Gastrocnemius medialis (tissue), 4 donors: ENCODE measurements at regions not wholly inside any gene's neighbourhood (a gene's known extent, or its start where the extent isn't known, plus 50 kb on each side); places are given as distances from the start of the nearest gene placed in this dataset.

Source experiments
- ATAC-seq, 2 donors: fragments of 150-250 bp; one replicate each; pipeline ENCODE4 v1.9.1; 2016
- DNase-seq, 2 donors: peaks; one replicate each; pipeline ENCODE4 v3.0.0-alpha.2; 2019
- H3K27ac ChIP-seq, 4 donors: fragments of 200-600 bp; sonication (generic); 1 replicate in 1 of 4; 2 replicates in 3 of 4; pipeline ENCODE4 v1.5.1; 2016 to 2018; ENCODE audit warnings: mild to moderate bottlenecking in 2 of 4, moderate library complexity in 1 of 4
- H3K27me3 ChIP-seq, 3 donors: fragments of 200-600 bp; sonication (generic) in 2 of 3; 1 replicate in 1 of 3; 2 replicates in 2 of 3; pipeline versions ENCODE4 v1.5.1 to v1.6.0; 2016 to 2019; ENCODE audit warnings: mild to moderate bottlenecking in 1 of 3, moderate library complexity in 1 of 3
- H3K36me3 ChIP-seq, 2 donors: fragments of 200-600 bp; sonication (generic) in 1 of 2; one replicate each; pipeline ENCODE4 v1.5.1; 2017 to 2018
- H3K4me1 ChIP-seq, 2 donors: fragments of 200-600 bp; sonication (generic) in 1 of 2; one replicate each; pipeline ENCODE4 v1.5.1; 2016 to 2017; ENCODE audit warnings: mild to moderate bottlenecking in 2 of 2
- H3K4me3 ChIP-seq, 4 donors: fragments of 200-600 bp; sonication (generic) in 3 of 4; 1 replicate in 1 of 4; 2 replicates in 3 of 4; pipeline ENCODE4 v1.5.1; 2016 to 2019; ENCODE audit warnings: mild to moderate bottlenecking in 2 of 4
- H3K9me3 ChIP-seq, 3 donors: fragments of 200-600 bp; sonication (generic) in 2 of 3; 1 replicate in 1 of 3; 2 replicates in 2 of 3; pipeline ENCODE4 v1.5.1; 2016 to 2019
- CTCF ChIP-seq, 5 experiments: fragments of 450-650 bp in 3 of 5; fragments of 200-600 bp in 2 of 5; sonication (generic) in 2 of 5; IDR thresholded peaks in 4 of 5; conservative IDR thresholded peaks in 1 of 5; 1 replicate in 4 of 5; 2 replicates in 1 of 5; pipeline ENCODE4 v1.5.1; 2016 to 2019; ENCODE audit warnings: antibody characterized with exemption in 5 of 5, mild to moderate bottlenecking in 3 of 5, moderate library complexity in 3 of 5
- POLR2A ChIP-seq, 2 donors: fragments of 450-650 bp; IDR thresholded peaks; one replicate each; pipeline ENCODE4 v1.6.1; 2017; ENCODE audit warnings: antibody characterized with exemption in 2 of 2, mild to moderate bottlenecking in 2 of 2, moderate library complexity in 2 of 2
- in situ Hi-C, 4 donors: fragments of 200-750 bp; cut with MboI; loops; one replicate each; pipeline versions ENCODE4 v1.15.0 to v1.8.0; 2017; ENCODE audit warnings: low sequenced_read_pairs in 4 of 4
- intact Hi-C: fragments of 100-400 bp; cut with DNase I; formaldehyde crosslinking; loops from one replicate; pipeline ENCODE4 v1.15.1; 2023; ENCODE audit warnings: low total_unique reads

- H3K27ac ChIP-seq = no peak overlapping the region
- no peaks in the 10 kb centered on the region for H3K36me3 ChIP-seq
- H3K27me3 ChIP-seq = no peaks in the 10 kb centered on the region
- ATAC-seq (no peak), DNase-seq (no peak)
- intact Hi-C loops (no loop called here), in situ Hi-C loops (loop anchor here in 1 of 4 donors (25.0 kb wide), 1 partner anchor 409 kb away; the partner anchor contains the start of gene ADRA1B)
- TF ChIP-seq CTCF (IDR thresholded peaks at IDR 0.05 in 4 of 5, conservative IDR thresholded peaks at IDR 0.05 in 1 of 5) (no peak), POLR2A (IDR thresholded peaks at IDR 0.05) (no peak)
- H3K4me3 ChIP-seq = no peak overlapping the region
- H3K9me3 ChIP-seq = no peaks in the 10 kb centered on the region
- peaks cover 0 to 8% of the 10 kb centered on the region in 2 donors for H3K4me1 ChIP-seq
These were observed 172.9 kb upstream of the IL12B start for GRCh38 chr5:159503236-159503635.

GRCh38 chr5:159504106-159504856 lies 174.0 kb upstream of the IL12B start:
- H3K27me3 ChIP-seq = no peaks in the 10 kb centered on the region
- peak overlapping the region in 2 of 4 donors; percentile 36 to 58 for H3K27ac ChIP-seq
- no peaks in the 10 kb centered on the region for H3K9me3 ChIP-seq
- peaks cover 0 to 17% of the 10 kb centered on the region in 2 donors for H3K4me1 ChIP-seq
- H3K4me3 ChIP-seq = no peak overlapping the region
- no peak for ATAC-seq
- H3K36me3 ChIP-seq = no peaks in the 10 kb centered on the region
- TF ChIP-seq CTCF (IDR thresholded peaks at IDR 0.05 in 4 of 5, conservative IDR thresholded peaks at IDR 0.05 in 1 of 5) (no peak), POLR2A (IDR thresholded peaks at IDR 0.05) (no peak)
- intact Hi-C loops (no loop called here), in situ Hi-C loops (loop anchor here in 1 of 4 donors (25.0 kb wide), 1 partner anchor 408 kb away; the partner anchor contains the start of gene ADRA1B)
- no peak for DNase-seq

GRCh38 chr5:159504857-159505304 lies 174.6 kb upstream of the IL12B start:
- ATAC-seq = no peak
- DNase-seq = no peak

GRCh38 chr5:159507055-159507454 lies 176.8 kb upstream of the IL12B start:
- intact Hi-C loops = no loop called here
- DNase-seq = no peak
- H3K4me3 ChIP-seq = no peak overlapping the region
- no peak for ATAC-seq
- H3K27ac ChIP-seq = no peak overlapping the region
- TF ChIP-seq CTCF (IDR thresholded peaks at IDR 0.05 in 4 of 5, conservative IDR thresholded peaks at IDR 0.05 in 1 of 5) (no peak), POLR2A (IDR thresholded peaks at IDR 0.05) (no peak)
- no peaks in the 10 kb centered on the region for H3K27me3 ChIP-seq
- H3K9me3 ChIP-seq = no peaks in the 10 kb centered on the region
- in situ Hi-C loops = loop anchor here in 1 of 4 donors (25.0 kb wide), 1 partner anchor 405 kb away; the partner anchor contains the start of gene ADRA1B
- no peaks in the 10 kb centered on the region for H3K36me3 ChIP-seq
- H3K4me1 ChIP-seq = peaks cover 0 to 33% of the 10 kb centered on the region in 2 donors

More at GRCh38 chr5:159504857-159505304, 174.6 kb upstream of the IL12B start:
- TF ChIP-seq CTCF (IDR thresholded peaks at IDR 0.05 in 4 of 5, conservative IDR thresholded peaks at IDR 0.05 in 1 of 5) (no peak), POLR2A (IDR thresholded peaks at IDR 0.05) (no peak)
- Histone ChIP-seq H3K27me3 (no peaks in the 10 kb centered on the region), H3K4me1 (peaks cover 0 to 21% of the 10 kb centered on the region in 2 donors), H3K9me3 (no peaks in the 10 kb centered on the region), H3K27ac (peak overlapping the region in 3 of 4 donors; percentile 10 to 58 (median 36)), H3K4me3 (no peak overlapping the region), H3K36me3 (no peaks in the 10 kb centered on the region)
- intact Hi-C loops (no loop called here), in situ Hi-C loops (loop anchor here in 1 of 4 donors (25.0 kb wide), 1 partner anchor 407 kb away; the partner anchor contains the start of gene ADRA1B)
